Muscle of back (tissue), 3 donors: ENCODE measurements at regions not wholly inside any gene's neighbourhood (a gene's known extent, or its start where the extent isn't known, plus 50 kb on each side); places are given as distances from the start of the nearest gene placed in this dataset.

Source experiments
- DNase-seq, 3 donors: peaks; one replicate each; pipeline versions ENCODE4 v3.0.0 to v3.0.0-alpha.2; 2013

DNA sequence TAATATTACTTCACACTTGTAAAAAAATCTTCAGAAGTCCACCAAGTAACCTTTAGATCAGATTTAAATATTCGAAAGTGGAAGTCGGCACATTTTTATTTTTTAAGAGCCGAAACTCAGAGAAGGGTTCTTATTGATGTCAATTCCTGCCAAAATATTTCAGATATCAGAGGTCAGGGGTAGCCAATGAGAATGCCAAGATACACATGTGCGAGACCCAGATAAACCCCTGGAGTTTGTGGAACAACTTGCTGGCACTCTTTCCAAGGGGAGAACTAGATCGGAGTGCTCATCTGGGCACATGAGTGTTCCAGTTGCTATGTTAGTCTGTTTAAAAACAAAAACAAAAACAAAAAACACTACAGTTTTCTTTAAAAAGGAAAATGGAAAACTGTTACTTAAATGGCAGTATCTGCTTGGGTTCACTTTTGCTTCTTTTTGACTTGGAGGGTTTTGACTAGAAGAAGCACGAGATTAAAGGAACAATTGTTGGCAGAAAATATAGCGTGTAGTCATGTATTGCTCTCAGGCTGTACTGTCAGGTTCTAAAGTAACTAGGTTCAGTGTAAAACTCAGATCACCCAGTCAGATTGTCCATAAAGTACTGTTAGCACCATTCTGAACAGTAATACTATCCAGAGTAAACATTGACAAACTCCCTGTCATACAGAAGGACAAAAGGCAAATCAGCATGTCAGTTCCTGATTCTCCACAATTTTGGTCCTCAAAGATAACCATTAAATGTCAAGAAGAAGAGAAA is 188.0 kb upstream of the PACRGL start:
- DNase-seq = no peak

DNA sequence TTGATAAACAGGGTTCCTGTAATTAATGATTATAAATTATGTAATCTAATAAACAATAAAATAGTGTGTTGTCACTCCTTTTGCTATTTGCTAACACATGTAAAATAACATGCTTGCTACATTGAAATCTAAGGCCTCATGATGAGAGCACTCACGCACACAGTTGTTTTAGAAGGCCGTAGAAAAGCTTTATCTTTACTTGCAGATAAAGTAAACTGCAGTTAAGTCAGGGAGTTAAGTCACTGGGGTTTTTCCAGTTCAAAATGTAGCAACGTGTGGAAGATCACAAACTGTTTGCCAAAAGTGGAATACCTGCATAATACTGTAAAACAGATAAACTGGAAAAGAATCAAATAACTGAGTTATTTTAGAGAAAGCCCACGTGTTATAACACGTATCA is 187.3 kb upstream of the PACRGL start:
- no peak for DNase-seq

DNA sequence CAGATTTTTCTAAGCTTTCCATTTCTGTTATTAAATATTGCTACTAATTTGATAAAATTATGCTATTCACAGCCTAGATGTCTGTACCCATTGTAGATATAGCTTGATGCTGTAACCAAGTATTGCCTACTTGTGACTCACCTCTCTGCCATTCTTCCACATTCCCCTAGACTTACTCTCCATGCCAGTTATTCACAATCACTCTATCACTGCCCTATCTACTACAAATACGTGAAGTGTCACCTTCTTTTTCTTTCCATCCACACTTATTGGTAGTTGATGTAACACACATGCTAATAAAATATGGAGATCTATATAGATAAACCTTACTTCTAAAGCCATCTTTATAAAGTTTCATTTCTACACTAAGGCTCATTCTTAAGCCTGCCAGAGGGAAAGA is 179.4 kb upstream of the PACRGL start:
- peak in 1 of 3 donors; percentile 7 for DNase-seq

DNA sequence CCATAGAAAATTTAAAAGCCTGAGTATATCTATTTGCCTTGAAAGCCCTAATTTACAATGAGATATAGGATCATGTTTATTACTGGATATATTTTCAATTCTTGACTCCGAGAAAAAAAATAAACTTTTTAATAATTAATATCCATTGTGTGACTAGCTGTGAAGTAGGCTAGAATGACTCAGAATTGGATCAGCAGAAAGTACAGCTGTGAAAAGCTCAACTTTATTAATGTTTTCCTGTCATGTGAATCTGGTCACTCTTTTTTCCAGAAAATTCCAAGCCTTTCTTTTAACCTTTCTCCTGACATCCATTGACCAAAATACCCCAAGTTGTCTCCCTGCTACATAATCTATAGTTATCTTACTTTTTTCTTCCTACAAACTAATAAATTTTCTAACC is 171.8 kb upstream of the PACRGL start:
- no peak for DNase-seq

DNA sequence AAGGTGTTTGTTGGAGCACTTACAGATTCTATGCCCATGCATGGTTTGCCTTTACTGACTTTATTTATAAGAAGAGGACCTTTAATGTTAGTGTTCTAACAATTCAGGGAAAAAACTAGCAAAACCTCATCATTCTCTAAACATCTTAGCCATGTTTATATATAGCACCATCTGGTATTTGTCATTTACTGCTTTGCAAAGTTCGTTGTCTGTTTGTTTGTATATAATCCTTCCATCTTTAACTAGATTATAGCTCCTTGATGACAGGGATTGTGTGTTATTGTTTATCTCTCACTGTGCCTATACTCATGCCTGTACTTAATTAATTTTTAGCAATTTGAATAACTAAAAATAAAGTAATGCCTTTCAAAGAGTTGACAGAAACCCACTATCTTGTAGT is 170.6 kb upstream of the PACRGL start:
- DNase-seq = no peak

DNA sequence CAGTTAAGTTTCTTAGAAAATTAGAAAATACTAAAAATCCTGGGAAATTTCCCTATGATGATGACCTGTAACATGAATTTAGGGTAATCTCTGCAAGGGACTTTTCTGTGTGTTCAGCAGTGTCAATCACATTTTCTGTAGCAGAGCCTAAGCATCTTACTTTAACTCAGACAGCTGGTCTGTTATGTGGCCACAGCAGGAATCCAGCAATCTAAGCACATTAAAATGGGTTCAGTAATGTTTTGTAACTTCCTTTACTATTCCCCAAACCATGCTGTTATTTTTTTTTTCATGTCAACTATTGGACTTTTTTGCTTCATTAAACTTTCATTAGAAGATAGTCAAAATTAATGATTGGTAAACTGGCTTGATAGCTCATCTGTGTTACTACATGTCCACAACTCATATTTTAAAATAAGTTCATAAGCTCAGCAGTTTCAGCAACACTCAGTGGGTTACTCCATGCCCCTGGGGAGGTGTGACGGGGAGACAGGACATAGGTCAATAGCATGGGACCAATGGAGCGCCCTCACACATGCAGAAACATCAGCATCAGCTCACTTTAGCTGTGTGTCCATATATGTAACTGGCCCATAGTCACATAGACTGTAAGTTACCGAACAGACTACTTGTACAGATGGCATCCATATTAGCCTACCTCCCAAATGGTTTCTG is 168.0 kb upstream of the PACRGL start:
- no peak for DNase-seq

DNA sequence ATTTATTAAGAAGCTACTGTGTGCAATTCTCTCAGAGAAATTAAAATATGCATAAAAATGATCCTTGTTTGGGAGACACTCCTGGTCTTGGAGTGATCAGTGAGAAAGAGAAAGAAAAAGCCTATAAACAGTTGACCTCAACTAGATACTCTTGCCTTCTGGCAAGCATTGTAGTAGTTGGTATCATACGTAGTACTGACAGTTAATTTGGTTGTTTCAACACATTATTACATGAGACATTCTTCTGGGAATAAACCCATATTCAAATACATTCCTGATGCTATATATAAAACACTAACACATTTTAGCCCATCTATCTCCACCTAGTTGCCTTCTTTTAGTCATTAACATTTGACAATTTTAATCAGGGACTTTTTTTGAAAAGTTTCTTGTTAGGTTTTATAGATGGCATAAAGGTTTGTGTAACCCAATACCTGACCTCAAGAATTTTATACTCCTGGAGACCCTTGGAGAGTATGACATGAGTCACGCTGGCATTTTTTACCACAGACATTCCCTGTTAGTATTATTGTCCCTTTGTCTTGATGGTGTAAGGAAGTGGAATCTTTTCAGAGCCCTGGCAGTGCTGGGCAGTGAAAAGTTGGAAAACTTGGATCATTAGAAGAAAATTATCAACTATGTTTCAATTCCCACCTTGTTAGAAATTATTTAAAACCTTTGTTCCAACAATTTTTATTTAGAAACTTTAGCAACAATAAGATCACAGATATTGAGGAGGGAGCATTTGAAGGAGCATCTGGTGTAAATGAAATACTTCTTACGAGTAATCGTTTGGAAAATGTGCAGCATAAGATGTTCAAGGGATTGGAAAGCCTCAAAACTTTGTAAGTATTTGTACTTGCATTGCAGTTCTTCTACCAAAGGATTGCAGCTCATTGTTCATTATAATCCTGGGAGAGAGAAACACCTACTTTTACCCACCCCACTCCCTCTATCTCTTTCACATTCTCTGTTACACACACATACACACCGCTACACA is 167.1 kb upstream of the PACRGL start:
- DNase-seq = peak in 1 of 3 donors; percentile 27

DNA sequence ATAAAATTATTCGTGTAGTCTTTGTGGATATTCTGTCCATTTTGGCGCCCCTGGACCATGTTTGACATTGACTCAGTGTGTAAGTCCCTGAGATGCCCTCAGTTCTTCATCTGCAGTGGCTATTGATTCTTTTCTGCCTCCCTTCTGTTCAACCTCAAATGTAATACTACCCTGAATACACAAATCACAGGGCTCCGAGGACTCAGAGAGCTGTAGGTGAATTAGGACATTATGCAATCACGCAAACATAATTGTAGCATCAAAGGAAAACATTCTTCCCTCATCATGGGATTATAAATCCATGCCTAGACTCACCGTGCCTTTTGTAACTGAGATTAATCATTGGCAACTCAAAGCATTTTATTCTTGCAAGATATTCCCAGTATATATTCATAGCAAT is 161.4 kb upstream of the PACRGL start:
- DNase-seq = no peak

DNA sequence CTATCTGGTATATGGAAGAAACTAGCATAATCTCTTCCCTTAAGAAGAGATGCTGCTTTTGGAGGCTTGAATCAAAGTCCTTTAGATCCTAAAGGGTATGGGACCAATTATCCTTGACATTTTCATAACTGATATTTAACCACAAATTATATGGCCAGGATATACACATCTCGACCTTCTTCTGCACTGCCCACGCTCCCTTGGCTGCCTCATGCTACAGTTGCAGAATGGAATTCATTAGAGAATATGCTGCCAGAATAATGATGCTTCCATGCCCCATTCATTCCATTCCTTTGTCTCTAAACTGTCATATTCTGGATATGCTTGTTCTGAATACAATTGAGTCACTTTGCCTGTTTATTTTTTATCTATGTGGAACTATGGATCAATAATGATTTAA is 157.1 kb upstream of the PACRGL start:
- DNase-seq = no peak

DNA sequence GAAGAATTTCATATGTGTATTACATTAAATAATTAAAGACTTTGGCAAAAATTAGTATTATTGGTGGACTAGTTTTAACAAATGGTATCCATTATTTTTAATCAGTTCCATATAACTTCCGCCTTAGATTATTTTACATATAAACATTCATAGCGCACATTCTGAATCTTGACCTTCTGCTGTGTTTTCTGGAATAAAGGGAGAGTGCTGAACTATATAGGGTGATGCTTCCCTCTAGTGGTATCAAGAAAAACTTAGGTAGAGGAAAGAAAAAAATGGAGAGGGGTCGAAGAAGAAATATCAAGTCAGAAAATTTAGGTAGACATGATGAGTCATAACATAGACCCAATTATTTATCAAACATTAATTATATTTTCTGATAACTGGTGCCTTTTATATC is 155.6 kb upstream of the PACRGL start:
- DNase-seq = peak; percentile 37 to 73 (median 48)

DNA sequence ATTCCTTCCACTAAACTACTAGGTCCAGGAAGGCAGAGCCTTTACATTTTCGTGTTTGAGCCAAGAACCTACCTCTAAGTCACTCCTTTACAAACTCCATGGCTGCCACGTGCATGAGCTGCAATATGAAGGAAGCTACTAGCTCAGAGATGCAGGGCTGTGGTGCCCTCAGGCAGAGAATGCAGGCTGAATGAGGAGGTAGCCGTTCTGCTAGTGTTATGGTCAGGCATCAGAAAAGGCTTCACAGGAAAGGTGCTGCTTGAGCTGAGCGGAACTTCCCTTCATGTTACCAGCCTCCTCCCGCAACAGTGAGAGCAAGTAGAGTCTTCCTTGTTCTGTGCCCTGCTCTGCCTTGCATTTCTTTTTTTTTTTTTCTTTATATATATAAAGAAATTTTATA is 148.3 kb upstream of the PACRGL start:
- no peak for DNase-seq

DNA sequence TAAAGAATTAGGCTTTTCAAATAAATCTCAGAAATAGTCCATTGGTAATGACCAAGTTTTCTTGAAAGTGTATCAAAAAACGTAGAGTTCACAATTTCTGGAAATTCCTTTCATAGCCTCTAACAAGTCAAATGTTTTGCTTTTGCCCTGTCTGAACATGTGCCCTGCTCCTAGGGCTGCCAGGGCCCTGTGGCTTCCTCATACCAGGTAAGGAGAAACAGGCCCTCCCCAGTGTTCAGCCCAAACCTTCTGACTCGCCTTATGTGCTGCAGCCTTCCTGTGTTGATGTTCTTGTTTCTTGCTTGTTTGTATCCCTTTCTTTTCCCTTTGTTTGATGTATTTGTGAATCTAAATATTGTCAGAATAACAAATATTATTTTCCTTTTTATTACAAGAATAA is 146.1 kb upstream of the PACRGL start:
- DNase-seq = no peak

DNA sequence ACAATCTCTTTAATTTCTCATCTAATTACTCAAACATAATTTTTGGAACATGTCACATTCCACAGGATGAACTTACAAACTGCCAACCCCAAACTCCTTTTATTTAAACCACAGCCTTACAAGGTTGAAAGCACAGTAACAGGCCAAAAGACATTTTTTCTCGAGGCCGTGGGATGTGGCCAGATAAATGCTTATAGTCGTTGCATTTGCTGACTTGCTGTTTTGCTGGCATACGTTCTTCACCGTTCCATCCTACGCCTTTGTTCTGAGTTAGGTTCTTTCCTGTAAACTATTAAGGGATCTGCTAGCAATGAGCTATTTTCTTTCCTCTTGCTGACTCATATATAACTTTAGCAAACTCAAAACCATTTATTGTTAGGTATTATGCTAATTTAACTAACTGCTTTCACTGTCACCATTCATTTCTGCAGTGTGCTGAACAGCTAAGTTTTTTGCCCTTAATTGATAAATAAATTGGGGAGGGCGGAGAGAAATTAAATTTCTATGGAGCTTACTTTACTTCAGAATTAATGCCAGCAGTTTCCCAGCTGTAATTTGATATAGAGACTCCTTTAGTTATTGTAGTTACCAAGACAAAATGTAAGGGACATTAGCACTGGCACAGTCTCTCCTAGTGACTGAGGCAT is 135.1 kb upstream of the PACRGL start:
- peak in 2 of 3 donors; percentile 9 to 25 for DNase-seq

DNA sequence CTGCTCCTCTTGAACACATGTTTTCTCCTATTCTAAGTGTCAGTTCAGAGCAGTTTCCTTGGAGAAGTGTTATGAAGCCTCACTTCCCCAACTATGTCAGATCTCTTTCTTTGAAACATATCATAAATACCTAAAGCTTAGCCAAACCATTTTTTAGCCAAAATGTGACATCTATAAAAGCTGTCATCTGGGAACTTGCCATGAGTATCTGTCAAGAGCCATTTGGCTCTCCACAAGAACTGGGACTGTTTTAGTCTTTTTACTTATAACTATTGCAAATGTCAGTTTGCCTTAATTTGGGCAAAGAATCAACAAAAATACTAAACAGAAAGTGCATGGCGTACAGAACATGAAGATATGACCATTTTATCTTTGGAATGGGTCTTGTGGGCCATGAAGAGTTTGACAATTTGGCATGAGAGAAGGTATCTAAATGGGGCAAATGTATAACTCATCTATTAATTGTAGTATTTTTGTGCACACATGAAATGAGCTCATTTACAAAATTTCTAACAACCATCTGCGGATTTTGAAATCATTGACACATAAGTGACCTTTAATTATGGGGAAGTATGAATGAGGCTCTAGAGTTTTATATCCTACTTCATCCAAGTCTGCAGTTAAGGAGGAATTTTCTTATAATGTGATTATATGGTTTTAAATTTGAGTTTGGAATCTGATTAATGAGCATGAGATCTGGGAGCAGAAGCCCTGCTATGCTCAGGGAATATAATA is 129.1 kb upstream of the PACRGL start:
- DNase-seq = peak; percentile 4 to 52 (median 31)

DNA sequence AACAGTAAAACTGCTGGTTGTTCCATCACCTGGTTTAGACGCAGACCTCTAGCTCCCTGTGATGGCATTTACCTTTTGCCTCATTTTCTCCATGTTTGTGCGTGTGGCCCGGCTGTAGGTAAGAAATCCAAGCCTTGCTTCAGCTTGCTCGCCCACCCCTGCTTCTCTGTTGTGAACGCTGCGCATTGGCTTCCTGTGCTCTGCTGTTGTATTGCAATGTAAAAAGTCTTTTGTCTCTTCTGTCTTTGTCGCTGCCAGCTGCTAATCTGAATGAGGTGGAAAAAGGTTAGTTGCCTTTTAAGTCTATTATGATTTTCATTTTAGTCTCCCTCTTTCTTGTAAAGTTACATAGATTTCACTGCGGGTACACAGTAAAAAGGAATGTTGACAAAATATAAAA is 127.3 kb upstream of the PACRGL start:
- DNase-seq = no peak

DNA sequence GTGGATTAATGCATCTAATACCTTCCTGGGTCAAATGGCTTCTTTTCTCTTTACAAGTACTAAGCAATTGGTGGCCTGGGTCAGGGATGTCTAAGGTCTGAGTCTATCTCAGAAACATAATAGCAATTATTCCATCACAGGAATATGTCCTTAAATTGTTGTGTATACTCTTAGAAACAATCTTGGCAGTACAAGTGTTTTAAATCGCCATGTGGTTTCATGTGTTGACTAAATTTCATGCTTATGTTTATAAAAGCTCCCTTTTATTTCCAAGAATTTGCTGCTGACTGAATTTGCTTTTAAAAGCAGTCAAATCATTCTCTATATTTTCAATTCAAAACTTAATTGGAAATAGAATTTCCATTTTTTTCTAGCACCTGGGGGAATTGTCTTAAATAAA is 125.3 kb upstream of the PACRGL start:
- DNase-seq = peak in 2 of 3 donors; percentile 15 to 36

DNA sequence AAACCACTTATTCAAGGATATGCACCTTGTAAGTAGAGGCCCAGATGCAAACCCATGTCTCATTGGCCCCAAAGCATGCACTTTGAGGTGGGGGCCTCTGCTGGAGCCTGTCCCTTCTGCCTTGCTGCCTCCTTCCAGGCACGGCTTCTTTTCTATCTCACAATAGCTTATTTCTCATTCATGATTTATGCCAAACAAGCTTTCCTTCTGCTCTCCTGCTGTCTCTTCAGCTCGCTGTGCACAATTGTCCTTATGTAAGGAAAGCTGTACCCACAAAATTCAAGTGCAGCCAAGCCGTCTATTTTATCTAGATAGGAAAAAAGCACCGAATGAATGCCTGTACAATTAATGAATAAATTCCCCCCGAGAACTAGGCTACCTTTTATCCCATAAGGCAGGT is 124.8 kb upstream of the PACRGL start:
- DNase-seq = peak in 1 of 3 donors; percentile 13

DNA sequence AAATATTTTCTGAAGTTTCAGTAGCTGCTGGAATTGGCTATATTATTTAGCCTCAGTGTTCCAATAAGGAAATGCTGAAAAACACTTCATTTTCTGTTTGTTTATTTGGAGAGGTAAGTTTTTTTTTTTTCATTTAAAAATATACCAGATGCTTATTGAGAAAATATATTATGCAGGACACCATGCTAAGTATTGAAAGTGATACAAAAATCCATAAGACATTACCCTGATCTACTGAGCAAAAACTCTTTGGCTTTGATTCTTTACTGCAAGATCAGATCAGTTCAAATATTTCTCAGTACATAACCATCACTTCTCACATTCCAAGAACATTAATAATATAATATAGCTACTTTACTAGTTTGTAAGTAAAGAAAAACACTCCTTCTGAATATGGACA is 123.4 kb upstream of the PACRGL start:
- no peak for DNase-seq

DNA sequence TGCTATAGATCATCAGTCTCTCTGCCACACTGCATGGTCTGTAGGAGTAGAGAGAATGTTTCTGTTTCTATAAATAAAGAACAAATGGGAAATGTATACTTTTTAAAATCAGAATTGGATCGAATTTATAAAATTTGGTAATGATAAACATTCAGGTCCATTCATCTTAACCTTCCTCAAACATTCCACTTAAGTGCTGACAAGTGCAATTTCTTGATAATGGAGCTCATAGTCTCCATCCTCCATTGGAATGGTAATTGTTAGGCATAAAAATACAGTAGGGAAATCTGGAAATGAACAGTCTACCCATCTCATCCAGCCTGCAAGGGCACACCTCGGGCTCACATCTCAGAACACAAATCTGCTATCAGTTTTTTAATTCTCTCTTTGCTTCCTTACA is 122.6 kb upstream of the PACRGL start:
- no peak for DNase-seq

DNA sequence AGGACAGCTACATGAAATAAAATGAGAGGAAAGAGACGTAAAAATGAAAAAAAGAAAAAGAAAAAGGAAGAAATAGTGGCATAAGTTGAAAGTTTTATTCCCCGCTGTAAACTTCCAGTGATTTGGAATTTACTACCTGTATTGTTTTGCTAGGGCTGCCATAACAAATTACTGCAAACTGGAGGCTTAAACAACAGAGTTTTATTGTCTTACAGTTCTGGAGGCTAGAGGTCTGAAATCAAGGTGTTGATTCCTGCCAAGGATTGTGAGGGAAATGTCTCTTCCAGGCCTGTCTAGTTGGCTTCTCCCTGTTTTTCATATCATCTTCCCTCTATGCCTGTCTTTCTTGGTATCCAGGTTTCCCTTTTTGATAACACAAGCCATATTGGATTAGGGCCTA is 119.4 kb upstream of the PACRGL start:
- DNase-seq = no peak

DNA sequence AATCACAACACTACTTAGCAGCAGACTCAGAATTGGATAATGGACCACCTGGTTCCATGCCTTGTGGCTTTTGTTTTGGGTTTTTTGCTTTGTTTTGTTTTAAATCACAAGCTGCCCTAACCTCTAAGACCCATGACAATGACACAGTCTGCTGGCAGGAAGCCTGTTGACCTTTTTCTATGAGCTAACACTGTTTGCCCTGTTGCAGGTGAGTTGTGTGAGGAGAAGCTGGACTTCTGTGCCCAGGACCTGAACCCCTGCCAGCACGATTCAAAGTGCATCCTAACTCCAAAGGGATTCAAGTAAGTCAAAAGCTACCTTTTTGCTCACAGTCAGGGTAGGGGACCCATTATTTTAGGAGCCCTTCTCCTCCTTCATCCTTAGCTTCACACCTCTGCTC is 110.8 kb upstream of the PACRGL start:
- no peak for DNase-seq
